ENCODE measurements at regions not wholly inside any gene's neighbourhood (a gene's known extent, or its start where the extent isn't known, plus 50 kb on each side); places are given as distances from the start of the nearest gene placed in this dataset.

DNA sequence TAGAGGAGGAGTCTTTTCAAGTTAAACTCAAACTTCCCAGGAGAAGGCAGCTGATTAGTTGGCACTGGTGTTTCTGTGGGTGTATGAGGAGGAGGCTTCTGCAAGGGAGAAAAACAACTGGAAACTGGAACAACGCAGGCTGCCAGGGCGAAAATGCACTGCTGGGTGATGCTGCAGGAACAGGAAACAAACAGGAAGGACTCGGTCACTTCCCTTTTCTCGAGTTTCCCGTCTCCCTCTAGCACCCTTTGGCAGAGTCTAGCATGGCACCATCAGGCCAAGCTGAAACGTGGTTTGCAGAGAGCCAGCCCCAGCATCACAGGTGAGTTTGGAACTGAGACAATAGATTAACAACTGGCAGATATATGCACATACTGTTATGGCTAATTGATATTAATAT lies 77.5 kb upstream of the CAST start:
- TF ChIP-seq, protein P1, sequence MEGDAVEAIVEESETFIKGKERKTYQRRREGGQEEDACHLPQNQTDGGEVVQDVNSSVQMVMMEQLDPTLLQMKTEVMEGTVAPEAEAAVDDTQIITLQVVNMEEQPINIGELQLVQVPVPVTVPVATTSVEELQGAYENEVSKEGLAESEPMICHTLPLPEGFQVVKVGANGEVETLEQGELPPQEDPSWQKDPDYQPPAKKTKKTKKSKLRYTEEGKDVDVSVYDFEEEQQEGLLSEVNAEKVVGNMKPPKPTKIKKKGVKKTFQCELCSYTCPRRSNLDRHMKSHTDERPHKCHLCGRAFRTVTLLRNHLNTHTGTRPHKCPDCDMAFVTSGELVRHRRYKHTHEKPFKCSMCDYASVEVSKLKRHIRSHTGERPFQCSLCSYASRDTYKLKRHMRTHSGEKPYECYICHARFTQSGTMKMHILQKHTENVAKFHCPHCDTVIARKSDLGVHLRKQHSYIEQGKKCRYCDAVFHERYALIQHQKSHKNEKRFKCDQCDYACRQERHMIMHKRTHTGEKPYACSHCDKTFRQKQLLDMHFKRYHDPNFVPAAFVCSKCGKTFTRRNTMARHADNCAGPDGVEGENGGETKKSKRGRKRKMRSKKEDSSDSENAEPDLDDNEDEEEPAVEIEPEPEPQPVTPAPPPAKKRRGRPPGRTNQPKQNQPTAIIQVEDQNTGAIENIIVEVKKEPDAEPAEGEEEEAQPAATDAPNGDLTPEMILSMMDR (conservative IDR thresholded peaks at IDR 0.05): no peak
- TF ChIP-seq EZH2 (IDR thresholded peaks at IDR 0.05; ENCODE audit: low read depth): no peak

Data from PC-9 (cell line).